ENCODE measurements at regions not wholly inside any gene's neighbourhood (a gene's known extent, or its start where the extent isn't known, plus 50 kb on each side); places are given as distances from the start of the nearest gene placed in this dataset.
"Not testable (repeated sequence)": the region's sequence is repeated elsewhere in the genome, so short reads cannot be mapped to it uniquely, and the experiment has no call there.

- no peak overlapping the region for H3K4me3 Mint-ChIP-seq (ENCODE audit: low read depth)
Measured at GRCh38 chr10:29375888-29376287, 87.0 kb downstream of the LYZL1 start.

GRCh38 chr10:29377333-29377961, 88.6 kb downstream of the LYZL1 start:
- TF ChIP-seq CTCF (IDR thresholded peaks at IDR 0.05; ENCODE audit: unreplicated experiment): peak; percentile 71

More at GRCh38 chr10:29375888-29376287, 87.0 kb downstream of the LYZL1 start:
- Mint-ChIP-seq H3K36me3 (ENCODE audit: insufficient read depth) (no peaks in the 10 kb centered on the region), H3K9me3 (ENCODE audit: low read depth) (peaks cover 2% of the 10 kb centered on the region), H3K4me1 (ENCODE audit: low read depth) (peaks cover 6% of the 10 kb centered on the region), H3K27me3 (peaks cover 5% of the 10 kb centered on the region), H3K27ac (no peak overlapping the region)
- DNase-seq (ENCODE audit: low spot score, unreplicated experiment): no peak
- no peak for TF ChIP-seq CTCF (IDR thresholded peaks at IDR 0.05; ENCODE audit: unreplicated experiment)

GRCh38 chr10:29378106-29378505, 89.2 kb downstream of the LYZL1 start:
- Mint-ChIP-seq H3K9me3 (ENCODE audit: low read depth) (peaks cover 2% of the 10 kb centered on the region), H3K27me3 (peaks cover 7% of the 10 kb centered on the region), H3K4me3 (ENCODE audit: low read depth) (no peak overlapping the region), H3K4me1 (ENCODE audit: low read depth) (peaks cover 6% of the 10 kb centered on the region), H3K36me3 (ENCODE audit: insufficient read depth) (no peaks in the 10 kb centered on the region), H3K27ac (no peak overlapping the region)
- no peak for TF ChIP-seq CTCF (IDR thresholded peaks at IDR 0.05; ENCODE audit: unreplicated experiment)
- no peak for DNase-seq (ENCODE audit: low spot score, unreplicated experiment)

More at GRCh38 chr10:29377333-29377961, 88.6 kb downstream of the LYZL1 start:
- Mint-ChIP-seq H3K27ac (no peak overlapping the region), H3K36me3 (ENCODE audit: insufficient read depth) (no peaks in the 10 kb centered on the region), H3K4me1 (ENCODE audit: low read depth) (peaks cover 6% of the 10 kb centered on the region), H3K4me3 (ENCODE audit: low read depth) (no peak overlapping the region), H3K27me3 (peaks cover 5% of the 10 kb centered on the region), H3K9me3 (ENCODE audit: low read depth) (peaks cover 2% of the 10 kb centered on the region)
- no peak for DNase-seq (ENCODE audit: low spot score, unreplicated experiment)

- Mint-ChIP-seq H3K4me1 (ENCODE audit: low read depth) (peaks cover 6% of the 10 kb centered on the region), H3K27me3 (peaks cover 9% of the 10 kb centered on the region), H3K36me3 (ENCODE audit: insufficient read depth) (no peaks in the 10 kb centered on the region), H3K9me3 (ENCODE audit: low read depth) (peaks cover 2% of the 10 kb centered on the region), H3K4me3 (ENCODE audit: low read depth) (no peak overlapping the region), H3K27ac (no peak overlapping the region)
- no peak for DNase-seq (ENCODE audit: low spot score, unreplicated experiment)
- no peak for TF ChIP-seq CTCF (IDR thresholded peaks at IDR 0.05; ENCODE audit: unreplicated experiment)
Measured at GRCh38 chr10:29379208-29379607, 90.3 kb downstream of the LYZL1 start.

- not testable (repeated sequence) for H3K27ac Mint-ChIP-seq; DNase-seq (ENCODE audit: low spot score, unreplicated experiment); H3K4me1 Mint-ChIP-seq (ENCODE audit: low read depth); H3K27me3 Mint-ChIP-seq; H3K36me3 Mint-ChIP-seq (ENCODE audit: insufficient read depth); H3K9me3 Mint-ChIP-seq (ENCODE audit: low read depth); H3K4me3 Mint-ChIP-seq (ENCODE audit: low read depth)
Measured at GRCh38 chr10:29379777-29380598, 91.1 kb downstream of the LYZL1 start.

- H3K4me1 Mint-ChIP-seq (ENCODE audit: low read depth); H3K9me3 Mint-ChIP-seq (ENCODE audit: low read depth); H3K27ac Mint-ChIP-seq; H3K36me3 Mint-ChIP-seq (ENCODE audit: insufficient read depth); DNase-seq (ENCODE audit: low spot score, unreplicated experiment); H3K27me3 Mint-ChIP-seq; H3K4me3 Mint-ChIP-seq (ENCODE audit: low read depth): not testable (repeated sequence)
Measured at GRCh38 chr10:29380599-29381511, 92.0 kb downstream of the LYZL1 start.
